IMR-90 (cell line): ENCODE measurements at regions not wholly inside any gene's neighbourhood (a gene's known extent, or its start where the extent isn't known, plus 50 kb on each side); places are given as distances from the start of the nearest gene placed in this dataset.

Experiments
- ATAC-seq: fragments of 200-7000 bp; cut with Tn5 transposase; 2 replicates; pipeline ENCODE4 v1.9.1; 2020; ENCODE audit warnings: low read depth, mild to moderate bottlenecking, moderate library complexity
- BruUV-seq: library from RNA; stranded (reverse); fragments of 400-500 nt; replicated peaks from 2 replicates; lab custom pipeline; 2021; lab: Mats Ljungman, UMichigan
- CTCF ChIA-PET: fragments of 300-600 bp; formaldehyde crosslinking; extraction: SDS; loops from one replicate; lab custom pipeline; 2021; ENCODE audit warnings: antibody characterized with exemption; lab: Yijun Ruan, JAX
- POLR2A ChIA-PET: fragments of 300-600 bp; sonication (Branson Sonifier 250); formaldehyde crosslinking; loops from one replicate; lab custom pipeline; 2022; ENCODE audit warnings: antibody characterized with exemption; ENCODE audit not compliant: unreplicated experiment; lab: Charles Lee
- DNase-seq: peaks from one replicate; pipeline ENCODE4 v3.0.0; 2013
- H2AFZ ChIP-seq: replicated peaks from 2 replicates; pipeline ENCODE3; 2013; ENCODE audit warnings: low read length, mild to moderate bottlenecking; ENCODE audit not compliant: poor library complexity
- H2AK5ac ChIP-seq: 2 replicates; pipeline ENCODE4 v1.6.1; 2013; ENCODE audit warnings: low read depth, low read length, inconsistent platforms
- H2AK9ac ChIP-seq: replicated peaks from 2 replicates; pipeline ENCODE3; 2013; ENCODE audit warnings: mild to moderate bottlenecking, low read depth, low read length, moderate library complexity; ENCODE audit not compliant: poor library complexity
- H2BK120ac ChIP-seq: 2 replicates; pipeline ENCODE4 v1.6.1; 2013; ENCODE audit warnings: low read depth, low read length, inconsistent platforms
- H2BK15ac ChIP-seq: 3 replicates; pipeline ENCODE4 v1.6.1; 2013; ENCODE audit warnings: low read depth, low read length, inconsistent platforms
- H2BK20ac ChIP-seq: 2 replicates; pipeline ENCODE4 v1.6.1; 2013; ENCODE audit warnings: low read depth, mild to moderate bottlenecking, inconsistent platforms, low read length, moderate library complexity
- H2BK5ac ChIP-seq: 2 replicates; pipeline ENCODE4 v1.6.1; 2013; ENCODE audit warnings: mild to moderate bottlenecking, low read depth, low read length, inconsistent platforms; ENCODE audit not compliant: poor library complexity, severe bottlenecking
- H3K14ac ChIP-seq: replicated peaks from 2 replicates; pipeline ENCODE4 v1.6.1; 2013; ENCODE audit warnings: low read depth, low read length, inconsistent platforms
- H3K18ac ChIP-seq: 2 replicates; pipeline ENCODE4 v1.6.1; 2013; ENCODE audit warnings: low read depth, low read length, control low read depth
- H3K23ac ChIP-seq: 2 replicates; pipeline ENCODE4 v1.6.1; 2013; ENCODE audit warnings: low read depth, low read length, inconsistent platforms
- H3K27ac ChIP-seq: 2 replicates; pipeline ENCODE4 v1.5.1; 2013; ENCODE audit warnings: mild to moderate bottlenecking, control low read depth, low read length; ENCODE audit not compliant: insufficient read depth
- H3K27me3 ChIP-seq: 2 replicates; pipeline ENCODE4 v1.6.1; 2013; ENCODE audit warnings: low read length; ENCODE audit not compliant: control insufficient read depth, insufficient read depth
- H3K36me3 ChIP-seq: 2 replicates; pipeline ENCODE4 v1.6.1; 2013; ENCODE audit warnings: low read length, mixed read lengths; ENCODE audit not compliant: control insufficient read depth, insufficient read depth
- H3K4ac ChIP-seq: 2 replicates; pipeline ENCODE4 v1.6.1; 2013; ENCODE audit warnings: low read depth, low read length, inconsistent platforms
- H3K4me1 ChIP-seq: 2 replicates; pipeline ENCODE4 v1.6.1; 2013; ENCODE audit warnings: low read length, mixed read lengths; ENCODE audit not compliant: control insufficient read depth, insufficient read depth
- H3K4me2 ChIP-seq: 2 replicates; pipeline ENCODE4 v1.6.1; 2013; ENCODE audit warnings: low read depth, mild to moderate bottlenecking, control low read depth, low read length, moderate library complexity
- H3K4me3 ChIP-seq: 2 replicates; pipeline ENCODE4 v1.5.1; 2013; ENCODE audit warnings: low read depth, mild to moderate bottlenecking, control low read depth, low read length, moderate library complexity; ENCODE audit not compliant: insufficient read depth
- H3K56ac ChIP-seq: 2 replicates; pipeline ENCODE4 v1.6.1; 2013; ENCODE audit warnings: low read length, inconsistent platforms; ENCODE audit not compliant: insufficient read depth; ENCODE audit errors: extremely low read depth
- H3K79me1 ChIP-seq, 2 experiments: 2 replicates each; pipeline ENCODE4 v1.6.1; 2013; ENCODE audit warnings: low read length in 2 of 2, inconsistent platforms in 1 of 2, low read depth in 1 of 2
- H3K9ac ChIP-seq: 2 replicates; pipeline ENCODE4 v1.6.1; 2013; ENCODE audit warnings: low read depth, low read length, control low read depth
- H3K9me1 ChIP-seq: 2 replicates; pipeline ENCODE4 v1.6.1; 2013; ENCODE audit warnings: low read length, inconsistent platforms; ENCODE audit not compliant: insufficient read depth
- H3K9me3 ChIP-seq: 2 replicates; pipeline ENCODE4 v1.6.1; 2013; ENCODE audit warnings: low read length; ENCODE audit not compliant: control insufficient read depth, insufficient read depth
- H4K20me1 ChIP-seq: 2 replicates; pipeline ENCODE4 v1.6.1; 2013; ENCODE audit warnings: low read length, inconsistent platforms; ENCODE audit not compliant: insufficient read depth
- H4K5ac ChIP-seq: 2 replicates; pipeline ENCODE4 v1.6.1; 2013; ENCODE audit warnings: mild to moderate bottlenecking, low read depth, low read length, control low read depth
- H4K8ac ChIP-seq, 2 experiments: 2 replicates each; pipeline ENCODE4 v1.6.1; 2013; ENCODE audit warnings: low read depth in 2 of 2, low read length in 2 of 2, control low read depth in 1 of 2, inconsistent platforms in 1 of 2
- H4K91ac ChIP-seq: 2 replicates; pipeline ENCODE4 v1.6.1; 2013; ENCODE audit warnings: low read depth, low read length, inconsistent platforms; ENCODE audit not compliant: insufficient read depth
- CEBPB ChIP-seq: IDR thresholded peaks from 2 replicates; pipeline ENCODE4 v1.6.1; 2012; ENCODE audit warnings: low read depth, low read length, improper control_type of control experiment
- POLR2A ChIP-seq: IDR thresholded peaks from 2 replicates; pipeline ENCODE4 v1.6.1; 2012; ENCODE audit warnings: mild to moderate bottlenecking, low read depth, low read length
- SMC3 ChIP-seq: fragments of 150-350 bp; IDR thresholded peaks from 2 replicates; pipeline ENCODE4 v1.6.1; 2016; ENCODE audit warnings: low read depth, mild to moderate bottlenecking, antibody characterized with exemption, low read length, moderate library complexity
- WGBS, 2 experiments: methylation state at CpG; one replicate each; pipeline versions ENCODE4 v1.1.5 to v1.1.7; 2013; ENCODE audit warnings: missing lambda C conversion rate in 2 of 2; ENCODE audit not compliant: insufficient read length in 1 of 2; ENCODE audit errors: extremely low coverage in 2 of 2; 5-methylcytosine and 5-hydroxymethylcytosine counted together
- dilution Hi-C: fragments of 300-500 bp; cut with HindIII; formaldehyde crosslinking; loops from one replicate; pipeline ENCODE4 v1.14.3; 2018; ENCODE audit warnings: low sequenced_read_pairs; ENCODE audit not compliant: unreplicated experiment
- in situ Hi-C: fragments of 300-500 bp; cut with MboI; formaldehyde crosslinking; loops from 3 replicates; pipeline ENCODE4 v1.14.3; 2019; ENCODE audit warnings: low sequenced_read_pairs, inconsistent platforms, mixed read lengths
- intact Hi-C: fragments of 100-400 bp; cut with micrococcal nuclease; formaldehyde crosslinking; loops from 2 replicates; pipeline ENCODE4 v1.10.0; 2022
- TF ChIP-seq, protein P1 (sequence below): conservative IDR thresholded peaks from 2 replicates; pipeline ENCODE4 v1.5.1; 2012; ENCODE audit warnings: mild to moderate bottlenecking, low read depth, low read length, improper control_type of control experiment

DNA sequence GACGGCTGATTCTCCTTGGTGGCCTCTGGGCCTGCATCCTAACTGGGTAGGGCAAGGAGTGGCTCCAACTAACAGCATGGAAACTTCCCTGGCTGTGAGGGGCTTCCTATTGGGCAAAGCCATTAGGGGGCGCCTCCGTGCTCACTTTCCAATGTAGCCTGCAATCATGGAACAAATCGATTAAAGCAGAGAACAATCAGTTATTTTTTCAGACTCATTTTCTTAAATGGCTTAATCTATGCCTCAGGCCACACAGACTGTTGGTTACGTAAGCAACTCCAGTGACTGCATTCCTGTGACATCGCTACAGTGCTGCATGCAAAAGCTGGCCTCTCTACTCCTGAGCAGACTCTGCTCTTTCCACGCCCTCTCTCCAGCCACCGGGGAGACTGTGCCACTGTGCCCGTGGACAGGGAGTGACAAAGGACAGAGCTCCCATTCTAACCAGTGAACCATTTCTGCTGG, 278.9 kb downstream of the KLF13 start:
- BruUV-seq: no TSS peak
- intact Hi-C loops (no loop called here), dilution Hi-C loops (no loop called here), in situ Hi-C loops (no loop called here)
- ATAC-seq: peak; percentile 76
- 0 out of 2 replicates have a peak overlapping the region, but pooled peaks have one; percentile 57 for H3K14ac ChIP-seq
- peak overlapping the region; percentile 67 to 87 for H4K8ac ChIP-seq
- peak overlapping the region; percentile 88 for H2AK5ac ChIP-seq
- peak overlapping the region; percentile 81; the same call in 2 of the 3 replicates for H2BK15ac ChIP-seq
- peak overlapping the region; percentile 14 for H3K4me2 ChIP-seq
- POLR2A ChIA-PET: no interaction called here
- TF ChIP-seq, protein P1, sequence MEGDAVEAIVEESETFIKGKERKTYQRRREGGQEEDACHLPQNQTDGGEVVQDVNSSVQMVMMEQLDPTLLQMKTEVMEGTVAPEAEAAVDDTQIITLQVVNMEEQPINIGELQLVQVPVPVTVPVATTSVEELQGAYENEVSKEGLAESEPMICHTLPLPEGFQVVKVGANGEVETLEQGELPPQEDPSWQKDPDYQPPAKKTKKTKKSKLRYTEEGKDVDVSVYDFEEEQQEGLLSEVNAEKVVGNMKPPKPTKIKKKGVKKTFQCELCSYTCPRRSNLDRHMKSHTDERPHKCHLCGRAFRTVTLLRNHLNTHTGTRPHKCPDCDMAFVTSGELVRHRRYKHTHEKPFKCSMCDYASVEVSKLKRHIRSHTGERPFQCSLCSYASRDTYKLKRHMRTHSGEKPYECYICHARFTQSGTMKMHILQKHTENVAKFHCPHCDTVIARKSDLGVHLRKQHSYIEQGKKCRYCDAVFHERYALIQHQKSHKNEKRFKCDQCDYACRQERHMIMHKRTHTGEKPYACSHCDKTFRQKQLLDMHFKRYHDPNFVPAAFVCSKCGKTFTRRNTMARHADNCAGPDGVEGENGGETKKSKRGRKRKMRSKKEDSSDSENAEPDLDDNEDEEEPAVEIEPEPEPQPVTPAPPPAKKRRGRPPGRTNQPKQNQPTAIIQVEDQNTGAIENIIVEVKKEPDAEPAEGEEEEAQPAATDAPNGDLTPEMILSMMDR: peak; percentile 29
- TF ChIP-seq POLR2A (no peak), SMC3 (no peak), CEBPB (peak; percentile 71; the same call in 1 of the 2 replicates)
- H4K91ac ChIP-seq: peak overlapping the region; percentile 96
- H3K23ac ChIP-seq: peak overlapping the region; percentile 76
- peak overlapping the region; percentile 36 for H3K18ac ChIP-seq
- H3K4ac ChIP-seq: peak overlapping the region; percentile 93
- H3K27me3 ChIP-seq: no peaks in the 10 kb centered on the region
- peak overlapping the region; percentile 97 for H2BK5ac ChIP-seq
- CTCF ChIA-PET: interaction anchor here (1.1 kb wide), 1 partner anchor 33 kb away, joined by 3 read pairs; no protein-coding TSS in a partner anchor
- WGBS, 2 experiments: 28% methylated on average over 5 of the region's 9 CpGs; no CpG with 5 or more reads in 1 of the 2 experiments
- H3K36me3 ChIP-seq: no peaks in the 10 kb centered on the region
- H2AFZ ChIP-seq: peak overlapping the region; percentile 86
- peak overlapping the region; percentile 59 for H3K56ac ChIP-seq
- H3K27ac ChIP-seq: peak overlapping the region; percentile 91
- H3K9me1 ChIP-seq: peaks cover 13% of the 10 kb centered on the region
- peak overlapping the region; percentile 26; the same call in 1 of the 2 replicates for H3K9ac ChIP-seq
- H2AK9ac ChIP-seq: peak overlapping the region; percentile 62
- H2BK120ac ChIP-seq: peak overlapping the region; percentile 91
- peaks cover 18% of the 10 kb centered on the region for H3K4me1 ChIP-seq
- peak overlapping the region; percentile 13 for H4K5ac ChIP-seq
- no peaks in the 10 kb centered on the region for H3K79me1 ChIP-seq
- no peaks in the 10 kb centered on the region for H3K9me3 ChIP-seq
- DNase-seq: peak; percentile 81
- peak overlapping the region; percentile 87 for H2BK20ac ChIP-seq
- H4K20me1 ChIP-seq: peaks cover 7% of the 10 kb centered on the region
- H3K4me3 ChIP-seq: no peak overlapping the region
